DLD1 (cell line): ENCODE measurements at regions not wholly inside any gene's neighbourhood (a gene's known extent, or its start where the extent isn't known, plus 50 kb on each side); places are given as distances from the start of the nearest gene placed in this dataset.
"Not testable (repeated sequence)": the region's sequence is repeated elsewhere in the genome, so short reads cannot be mapped to it uniquely, and the experiment has no call there.

Experiments used
- in situ Hi-C: cut with HindIII; loops from 2 replicates; pipeline ENCODE4 v1.10.0; 2017; ENCODE audit warnings: low sequenced_read_pairs

DNA sequence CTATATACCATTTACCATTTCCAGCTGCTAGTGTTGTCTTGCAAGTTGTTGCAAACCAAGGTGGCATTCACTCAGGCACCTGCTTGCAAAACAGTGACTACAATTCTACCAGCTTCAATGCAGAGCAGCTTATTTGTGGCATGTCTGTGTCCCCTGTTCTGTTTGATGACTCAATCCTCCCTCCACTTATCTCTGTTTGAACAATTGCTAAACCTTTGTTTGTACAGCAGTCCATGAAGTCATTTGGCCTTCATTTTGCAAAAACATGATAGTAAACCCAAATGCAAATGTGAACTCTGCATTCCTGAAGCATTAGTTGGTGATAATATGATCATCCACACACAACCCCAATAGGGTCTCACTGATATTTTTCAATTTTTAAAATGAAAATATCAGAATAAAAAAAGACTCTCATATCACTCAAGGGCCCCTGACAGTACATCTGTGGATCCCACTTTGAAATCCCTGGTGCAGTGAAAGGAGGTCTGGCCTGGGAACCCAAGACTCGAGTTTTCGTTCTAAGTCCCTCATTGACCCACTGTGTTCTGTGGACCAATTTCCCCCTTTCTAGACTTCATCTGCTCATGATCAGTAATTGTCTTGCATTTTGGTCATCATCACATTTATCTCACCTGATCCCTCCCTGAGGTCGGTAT, 425.4 kb downstream of the RPS24 start:
- in situ Hi-C loops = no loop called here

DNA sequence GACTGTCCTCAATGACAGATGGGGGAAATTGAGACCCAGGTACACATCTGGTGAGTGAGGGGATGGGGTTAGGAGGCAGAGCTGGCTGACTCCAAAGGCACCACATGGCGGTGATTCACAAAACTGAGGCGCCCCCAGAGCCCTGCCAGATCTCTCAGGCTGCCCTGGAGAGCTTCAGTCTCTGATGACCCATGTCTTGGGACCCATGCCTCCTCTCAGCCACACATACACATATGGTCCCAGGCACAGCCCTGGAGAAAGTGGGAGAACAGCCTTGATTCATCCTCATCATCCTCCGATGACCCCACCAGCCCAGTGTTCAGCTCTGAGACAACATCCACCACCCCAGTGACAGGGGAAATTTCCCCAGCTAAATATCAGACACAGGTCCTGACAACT, 426.0 kb downstream of the RPS24 start:
- in situ Hi-C loops = no loop called here

DNA sequence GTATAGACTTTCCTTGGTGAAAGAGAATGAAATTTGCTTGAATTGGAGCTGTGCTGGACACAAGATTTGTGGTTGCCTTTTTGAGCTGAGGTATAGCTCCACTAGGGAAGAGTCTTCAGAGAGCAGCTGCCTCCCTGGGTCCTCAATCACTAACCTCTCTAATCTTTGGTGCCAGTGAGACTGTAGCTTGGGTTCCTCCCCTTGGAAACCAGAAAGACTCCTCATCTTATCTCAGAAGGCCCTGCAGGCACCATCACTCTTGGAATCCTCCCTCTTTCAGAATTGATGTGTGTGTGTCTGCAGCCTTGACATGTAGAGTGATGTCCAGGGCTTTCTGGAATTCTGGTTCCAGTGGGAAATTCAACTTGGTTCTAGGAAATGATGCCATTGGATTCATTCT, 426.5 kb downstream of the RPS24 start:
- in situ Hi-C loops = no loop called here

DNA sequence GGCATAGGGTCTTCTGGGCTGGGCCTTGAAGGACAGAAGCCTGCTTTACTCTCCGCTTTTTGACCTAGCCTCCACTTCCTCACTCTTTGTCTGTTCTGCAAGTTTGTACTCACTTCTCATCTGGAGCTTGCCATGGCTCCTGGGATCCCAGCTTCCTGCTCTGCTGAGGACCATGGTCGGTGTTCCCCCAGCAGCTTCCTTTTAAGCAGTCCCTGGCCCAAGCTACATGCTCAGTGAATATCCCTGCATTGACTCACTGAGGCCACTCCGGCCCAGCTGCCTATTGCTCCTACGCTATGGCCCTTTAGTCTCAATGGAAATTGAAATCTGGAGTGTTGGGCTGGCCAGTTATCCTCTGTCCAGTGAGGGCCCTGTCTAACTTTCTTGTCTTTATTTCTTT, 427.7 kb downstream of the RPS24 start:
- in situ Hi-C loops = no loop called here

DNA sequence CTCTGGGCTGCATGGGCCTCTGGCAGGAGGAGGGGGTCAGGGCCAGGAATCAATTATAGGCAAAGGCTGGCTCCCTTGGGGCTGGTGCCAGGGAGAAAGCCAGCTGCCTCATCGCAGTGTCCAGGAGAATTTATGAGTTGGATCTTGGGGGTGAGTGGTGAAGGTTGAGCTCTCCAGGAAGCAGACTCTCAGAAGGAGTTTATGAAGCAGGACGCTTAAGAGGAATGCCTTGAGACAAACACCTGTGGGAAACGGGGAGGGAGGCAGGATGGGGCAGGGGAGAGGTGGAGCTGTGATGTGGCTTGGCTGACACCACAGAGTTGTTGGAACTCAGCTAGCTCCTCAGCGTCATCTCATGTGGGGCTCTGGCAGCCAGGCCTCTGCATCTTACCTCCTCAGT, 428.5 kb downstream of the RPS24 start:
- in situ Hi-C loops = no loop called here

DNA sequence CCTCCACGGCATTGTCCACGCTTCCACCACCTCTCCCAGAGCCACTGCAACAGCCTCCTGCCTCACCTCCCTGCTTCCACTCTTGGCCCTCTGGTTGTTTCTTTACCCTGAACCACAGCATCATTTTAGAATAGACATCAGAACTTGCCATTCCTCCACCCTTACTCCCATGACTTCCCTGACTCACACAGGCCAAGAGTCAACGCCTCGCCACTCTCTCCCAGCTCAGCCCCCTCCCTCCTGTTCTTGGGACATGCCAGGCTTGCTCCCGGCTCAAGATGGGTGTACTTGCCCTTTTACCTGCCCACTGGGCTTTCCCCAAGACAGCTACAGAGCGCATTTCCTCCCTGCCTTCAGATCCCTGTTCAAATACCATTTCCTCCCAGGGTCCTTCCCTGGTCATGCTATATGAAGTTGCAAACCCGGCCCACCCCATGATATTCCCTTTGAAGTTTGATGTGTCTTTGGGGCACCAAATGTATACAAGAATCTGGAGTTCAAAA, 429.1 kb downstream of the RPS24 start:
- in situ Hi-C loops = no loop called here

DNA sequence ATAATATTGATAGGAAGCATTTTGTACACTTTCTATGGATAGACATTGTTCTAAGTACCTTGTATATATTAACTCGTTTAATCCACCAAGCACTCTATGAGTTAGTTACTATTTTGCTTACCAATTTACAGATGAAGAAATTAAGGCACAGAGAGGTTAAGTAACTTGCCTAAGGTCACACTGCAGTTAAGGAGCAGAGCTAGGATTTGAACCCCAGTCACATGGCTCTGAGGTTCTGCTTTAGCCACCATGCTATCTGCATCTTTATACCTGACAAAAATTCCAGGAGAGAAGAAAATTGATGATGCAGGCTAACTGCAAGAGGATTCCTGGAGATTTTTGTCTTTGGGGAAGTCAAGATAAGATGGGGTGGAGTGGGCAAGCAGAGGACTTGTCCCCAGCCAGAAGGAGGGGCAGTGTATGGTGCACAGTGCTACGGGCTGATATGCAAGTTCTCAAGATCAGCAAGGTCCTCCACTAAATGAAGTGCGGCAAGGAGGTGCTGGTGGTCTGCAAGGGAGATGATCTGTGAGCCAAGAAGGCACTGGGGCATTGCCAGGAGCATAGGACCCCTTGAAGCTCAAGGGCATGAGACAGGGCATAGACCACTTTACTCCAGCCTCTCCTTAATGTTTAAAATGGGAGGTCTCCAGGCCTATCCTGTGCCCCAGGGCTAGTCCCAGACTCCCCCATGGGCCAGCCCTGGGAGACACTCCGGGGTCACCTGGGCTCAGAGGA, 430.6 kb downstream of the RPS24 start:
- in situ Hi-C loops = no loop called here

DNA sequence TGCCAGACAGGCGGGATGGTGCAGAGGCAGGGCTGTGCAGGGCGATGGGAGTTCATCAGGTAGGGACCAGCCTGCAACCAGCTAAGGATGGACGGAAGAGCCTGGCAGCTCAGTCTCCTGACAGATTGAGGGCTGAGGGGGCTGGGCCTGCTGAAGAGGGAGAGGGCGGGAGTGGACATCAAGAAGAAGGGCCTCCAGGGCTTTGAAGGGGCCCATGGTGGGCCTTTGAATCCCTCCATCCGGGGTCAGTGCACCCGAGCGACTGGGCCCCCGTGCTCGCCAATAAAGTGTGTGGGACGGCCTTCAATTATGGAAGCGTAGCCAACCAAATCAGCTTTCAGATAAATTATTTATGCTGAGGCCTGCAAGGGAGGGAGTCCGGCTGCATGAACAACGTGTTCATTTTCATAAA, 431.2 kb downstream of the RPS24 start:
- in situ Hi-C loops = no loop called here

DNA sequence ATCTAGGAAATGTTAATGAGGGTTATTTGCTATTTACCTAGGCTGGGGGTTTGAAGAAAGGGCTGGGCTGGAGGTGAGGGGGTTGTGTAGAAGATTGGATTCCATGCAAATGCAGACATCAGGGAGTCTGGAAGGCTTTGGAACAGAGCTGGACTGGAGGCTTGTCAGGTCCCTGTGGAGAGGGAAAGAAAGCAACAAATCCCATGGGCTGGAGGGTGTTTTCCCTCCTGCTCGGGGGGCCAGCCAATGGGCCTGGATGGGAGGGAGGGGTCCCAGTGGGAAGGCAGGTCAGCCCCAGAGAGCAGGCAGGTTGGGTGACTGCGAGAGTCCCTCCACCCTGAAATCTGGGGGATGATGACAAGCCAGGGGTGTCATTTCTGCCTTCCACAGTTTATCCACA, 431.8 kb downstream of the RPS24 start:
- in situ Hi-C loops = no loop called here

DNA sequence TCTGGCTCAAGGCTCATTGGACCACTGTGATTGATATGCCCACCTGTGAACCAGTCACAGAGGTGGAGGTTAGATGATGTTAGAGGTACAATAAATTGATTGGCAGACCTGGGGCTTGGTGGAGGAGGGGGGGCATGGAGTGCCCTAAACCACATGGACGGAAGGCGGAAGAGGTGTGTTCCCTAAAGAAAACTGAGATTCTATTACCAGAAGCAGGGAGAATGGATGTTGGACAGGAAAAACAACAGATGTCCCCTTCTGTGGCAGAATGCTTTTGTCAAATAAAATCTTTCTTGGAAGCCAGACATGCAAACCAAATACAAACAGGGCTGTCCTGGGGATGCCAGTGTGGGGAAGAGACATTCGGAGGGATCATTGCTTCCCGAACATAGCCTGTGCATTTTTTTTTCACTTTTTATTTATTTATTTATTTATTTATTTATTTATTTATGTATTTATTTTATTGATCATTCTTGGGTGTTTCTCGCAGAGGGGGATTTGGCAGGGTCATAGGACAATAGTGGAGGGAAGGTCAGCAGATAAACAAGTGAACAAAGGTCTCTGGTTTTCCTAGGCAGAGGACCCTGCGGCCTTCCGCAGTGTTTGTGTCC, 433.9 kb downstream of the RPS24 start:
- in situ Hi-C loops = no loop called here

DNA sequence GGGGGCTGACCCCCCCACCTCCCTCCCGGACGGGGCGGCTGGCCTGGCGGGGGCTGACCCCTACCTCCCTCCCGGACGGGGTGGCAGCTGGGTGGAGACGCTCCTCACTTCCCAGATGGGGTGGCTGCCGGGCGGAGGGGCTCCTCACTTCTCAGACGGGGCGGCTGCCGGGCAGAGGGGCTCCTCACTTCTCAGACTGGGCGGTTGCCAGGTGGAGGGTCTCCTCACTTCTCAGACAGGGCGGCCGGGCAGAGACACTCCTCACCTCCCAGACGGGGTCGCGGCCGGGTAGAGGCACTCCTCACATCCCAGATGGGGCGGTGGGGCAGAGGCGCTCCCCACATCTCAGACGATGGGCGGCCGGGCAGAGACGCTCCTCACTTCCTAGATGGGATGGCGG, 435.1 kb downstream of the RPS24 start:
- in situ Hi-C loops = not testable (repeated sequence)

DNA sequence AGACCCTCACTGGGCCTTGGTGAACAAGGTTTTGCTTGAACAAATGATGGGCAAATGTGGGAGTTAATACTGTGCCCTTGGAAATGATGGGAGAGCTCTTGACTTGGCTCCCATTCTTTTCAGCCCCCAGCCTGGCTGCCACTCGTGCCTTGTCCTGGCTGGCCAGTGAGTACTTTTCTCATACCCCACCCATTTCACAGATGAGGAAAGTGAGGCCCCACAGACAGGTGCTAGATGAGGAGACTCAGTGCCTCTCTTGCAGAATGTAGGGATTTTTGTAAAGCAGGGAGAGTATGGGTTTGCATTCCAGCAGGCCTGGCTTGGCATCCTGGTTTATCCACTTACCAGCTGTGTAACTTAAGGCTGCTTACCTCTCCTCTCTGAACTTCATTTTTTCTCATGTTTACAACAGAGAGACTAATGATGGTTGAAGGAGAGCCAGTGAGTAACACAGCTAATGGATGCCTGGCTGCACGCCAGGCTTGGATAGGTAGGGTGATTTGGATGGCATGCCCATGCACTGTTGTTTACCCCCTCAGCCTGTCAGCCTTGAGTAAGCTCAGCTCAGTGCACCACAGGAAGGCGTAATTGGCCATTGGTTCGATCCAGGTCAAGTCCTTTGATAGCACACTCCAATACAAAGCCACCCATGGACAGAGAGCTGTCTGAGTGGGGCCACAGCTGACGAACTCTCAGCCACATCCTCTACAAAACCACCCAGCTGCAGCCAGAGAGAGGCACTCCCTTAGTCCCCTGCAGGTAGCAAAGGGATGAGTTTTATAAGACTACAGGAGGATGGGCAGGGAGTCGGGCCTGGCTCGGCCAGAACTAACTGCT, 436.8 kb downstream of the RPS24 start:
- in situ Hi-C loops = loop anchor here (10.0 kb wide), 1 partner anchor 46 kb away; no protein-coding TSS in a partner anchor

DNA sequence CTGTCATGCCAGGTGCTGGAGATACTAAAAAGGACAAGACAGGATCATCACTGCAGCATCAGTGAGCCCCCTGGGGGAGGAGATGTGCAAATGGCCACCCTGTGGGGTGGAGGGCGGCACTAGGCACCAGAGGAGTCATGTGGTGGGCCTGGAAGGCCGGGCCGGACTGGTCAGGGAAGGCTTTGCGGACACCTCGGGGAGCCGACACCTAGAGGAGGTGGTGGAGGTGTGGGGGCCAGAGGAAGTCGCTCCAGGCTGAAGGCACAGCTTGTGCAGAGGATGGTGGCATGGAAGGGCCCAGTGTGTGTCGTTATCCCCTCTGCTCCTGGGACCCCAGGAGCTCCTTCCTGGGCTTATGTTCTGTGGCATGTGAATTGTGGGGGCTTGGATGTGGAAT, 437.7 kb downstream of the RPS24 start:
- in situ Hi-C loops = loop anchor here (10.0 kb wide), 1 partner anchor 47 kb away; no protein-coding TSS in a partner anchor

DNA sequence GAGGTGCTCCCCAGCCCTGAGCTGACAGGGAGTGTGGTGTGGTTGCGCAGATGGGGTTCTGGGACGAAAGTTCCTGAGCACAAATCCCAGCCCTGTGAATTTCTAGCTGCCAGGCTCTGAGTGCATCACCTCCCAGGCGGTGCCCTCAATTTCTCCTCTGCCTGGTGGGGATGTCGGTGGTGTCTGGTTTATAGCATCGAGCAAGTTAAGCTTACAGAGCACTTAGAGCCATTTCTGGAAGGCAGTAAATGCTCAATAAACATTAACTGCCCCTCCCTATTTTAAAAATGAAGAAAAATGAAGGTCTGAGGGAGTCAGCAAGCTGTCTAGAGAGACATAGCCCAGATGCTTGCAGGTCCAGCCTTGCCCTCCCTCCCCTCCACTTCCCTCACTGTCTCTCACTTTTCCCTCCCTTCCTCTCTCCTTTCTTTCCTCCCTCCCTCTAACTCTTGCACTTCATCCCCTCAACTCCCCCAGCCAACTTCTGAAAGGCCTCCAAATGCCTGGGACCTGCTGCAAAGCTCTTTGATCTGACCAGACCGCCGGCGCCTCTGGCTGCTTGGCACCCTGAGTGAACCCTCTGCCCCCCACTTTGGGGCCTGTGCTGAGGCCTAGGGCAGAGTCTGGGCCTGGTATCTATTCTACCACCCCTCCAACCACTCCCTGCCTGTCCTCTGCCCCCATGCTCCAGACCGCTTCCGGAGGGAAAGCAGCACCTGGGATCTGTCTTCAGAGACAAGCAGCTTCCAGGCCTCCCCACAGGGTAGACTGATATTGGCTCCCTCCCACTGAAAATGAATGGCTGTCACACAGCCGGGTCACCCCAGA, 438.3 kb downstream of the RPS24 start:
- in situ Hi-C loops = loop anchor here (10.0 kb wide), 1 partner anchor 47 kb away; no protein-coding TSS in a partner anchor

DNA sequence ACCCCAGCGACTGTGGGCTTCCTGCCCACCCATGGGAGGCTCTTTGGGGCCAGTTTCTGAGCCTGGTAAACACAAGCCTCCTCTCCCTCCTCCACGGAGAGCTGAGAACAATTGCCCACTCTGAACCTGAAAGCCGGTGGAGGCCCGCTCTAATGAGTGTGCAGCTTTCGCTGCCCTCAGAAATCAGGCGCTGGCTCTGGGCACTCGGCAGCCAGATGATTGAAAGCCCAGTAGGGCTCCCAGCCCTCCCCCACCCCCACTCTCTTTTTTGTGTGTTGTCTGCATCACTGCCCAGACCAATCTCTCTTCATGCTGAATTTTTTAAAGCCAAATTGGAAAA, 438.9 kb downstream of the RPS24 start:
- in situ Hi-C loops = loop anchor here (10.0 kb wide), 1 partner anchor 48 kb away; no protein-coding TSS in a partner anchor

DNA sequence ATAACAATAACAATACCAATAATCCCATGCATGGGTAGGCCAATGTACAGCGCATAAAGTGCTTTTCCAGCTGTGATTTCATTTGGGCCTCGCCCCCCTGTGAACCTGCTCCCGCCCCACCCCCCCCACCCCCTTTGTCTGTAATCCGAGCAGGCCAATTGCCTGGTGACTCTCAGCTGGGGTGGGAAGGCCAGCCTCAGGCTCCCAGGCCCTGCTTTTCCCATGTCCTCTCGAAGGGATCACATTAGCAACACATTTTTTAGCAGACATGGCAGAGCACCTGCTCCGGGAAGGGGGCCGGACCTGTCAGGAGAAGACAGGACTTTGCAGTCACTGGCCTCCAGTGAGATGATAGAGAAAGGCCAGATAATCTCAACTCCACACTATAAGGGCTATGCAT, 439.3 kb downstream of the RPS24 start:
- in situ Hi-C loops = loop anchor here (10.0 kb wide), 1 partner anchor 48 kb away; no protein-coding TSS in a partner anchor

DNA sequence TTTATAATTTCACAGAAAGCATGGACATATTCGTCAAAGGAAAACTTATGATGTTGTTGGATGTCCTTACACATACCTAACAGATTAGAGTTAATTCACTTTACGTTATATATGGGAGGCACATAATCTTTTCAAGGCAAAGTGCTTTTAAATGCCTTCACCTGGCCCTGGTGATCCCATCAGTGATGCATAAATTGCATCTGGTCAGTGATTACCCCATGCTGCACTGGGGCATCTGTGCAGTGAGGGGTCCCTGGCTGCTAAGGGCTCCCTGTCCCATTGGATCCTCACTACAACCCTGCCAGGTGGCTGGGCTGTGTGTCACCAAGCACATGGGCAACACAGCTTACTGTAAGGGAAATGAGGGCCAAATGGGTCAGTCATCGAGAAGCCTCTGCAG, 441.1 kb downstream of the RPS24 start:
- in situ Hi-C loops = loop anchor here (10.0 kb wide), 1 partner anchor 50 kb away; no protein-coding TSS in a partner anchor

DNA sequence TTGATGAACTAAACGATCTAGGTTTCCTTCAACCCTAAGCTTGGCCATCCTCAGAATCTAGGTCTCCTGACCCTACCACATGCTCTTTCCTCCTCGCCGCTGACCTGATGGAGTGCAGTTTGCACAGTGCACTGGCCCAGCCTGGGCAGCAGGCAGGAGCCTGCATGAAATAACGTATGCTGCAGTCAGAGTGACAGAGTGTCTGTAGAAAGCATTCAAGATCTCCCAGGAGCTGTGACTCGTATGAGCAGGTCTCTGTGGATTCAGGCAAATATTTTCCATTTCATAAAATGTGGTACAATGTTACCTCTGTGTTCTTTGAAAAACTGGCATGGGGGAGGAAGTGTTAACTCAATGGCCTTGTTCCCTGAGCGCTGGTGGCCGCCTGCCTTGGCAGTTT, 441.8 kb downstream of the RPS24 start:
- in situ Hi-C loops = loop anchor here (10.0 kb wide), 1 partner anchor 51 kb away; no protein-coding TSS in a partner anchor

DNA sequence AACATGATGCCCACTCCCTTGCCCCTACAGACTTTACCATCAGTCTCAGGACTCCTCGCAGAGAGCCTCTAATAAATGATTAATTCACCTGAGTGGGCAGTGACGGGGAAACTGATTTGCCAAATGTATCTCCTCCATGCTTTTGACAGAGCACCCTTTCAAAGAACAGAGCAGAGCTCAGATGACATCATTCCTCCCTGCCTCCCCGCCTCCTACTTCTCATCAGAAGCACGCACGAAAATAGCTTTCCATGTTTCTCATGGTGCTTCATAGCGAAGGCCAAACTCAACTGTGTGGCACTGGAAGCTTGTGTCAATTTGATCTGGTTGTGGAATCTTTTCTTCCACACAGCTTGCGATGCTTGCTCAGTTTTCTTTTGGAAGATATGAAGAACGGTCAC, 442.5 kb downstream of the RPS24 start:
- in situ Hi-C loops = loop anchor here (10.0 kb wide), 1 partner anchor 51 kb away; no protein-coding TSS in a partner anchor

DNA sequence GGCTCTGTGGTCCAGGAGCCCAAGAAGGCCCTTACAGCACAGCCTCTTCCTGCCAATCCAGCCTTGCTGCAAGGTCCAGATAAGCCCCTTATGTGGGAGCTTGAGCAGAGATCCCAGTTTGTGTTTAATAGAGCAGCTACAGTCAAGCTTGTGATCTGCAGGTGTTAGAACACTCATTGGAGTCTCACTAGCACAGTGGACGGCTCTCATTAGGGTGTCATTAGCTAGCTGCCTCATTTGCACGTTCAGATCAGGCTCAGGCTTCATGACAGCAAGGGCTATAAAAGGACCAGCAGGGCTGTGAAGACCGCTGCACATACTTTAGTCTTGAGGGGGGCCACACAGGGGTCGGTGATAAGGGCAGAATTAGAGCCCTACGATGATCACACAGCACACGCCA, 443.2 kb downstream of the RPS24 start:
- in situ Hi-C loops = loop anchor here (10.0 kb wide), 1 partner anchor 52 kb away; no protein-coding TSS in a partner anchor
